ENCODE measurements at regions not wholly inside any gene's neighbourhood (a gene's known extent, or its start where the extent isn't known, plus 50 kb on each side); places are given as distances from the start of the nearest gene placed in this dataset.

DNA sequence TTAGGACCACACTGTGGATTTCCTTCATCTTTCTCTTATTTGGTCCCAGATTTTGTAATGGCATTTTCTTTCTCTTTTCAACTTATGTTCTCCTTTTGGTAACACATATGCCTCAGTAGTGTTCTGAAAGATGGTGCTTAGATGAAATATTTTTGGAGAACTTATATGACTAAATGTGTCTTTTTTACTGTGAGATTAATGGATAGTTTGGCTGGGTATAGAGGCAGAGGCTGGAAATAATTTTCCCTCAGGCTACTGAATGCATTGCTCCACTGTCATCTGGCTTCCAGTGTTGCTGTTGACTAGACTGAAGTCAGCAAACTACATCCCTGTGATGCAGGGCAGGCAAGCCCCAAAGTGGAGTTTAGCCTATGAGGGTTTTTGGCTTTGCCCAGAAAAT lies 450.9 kb downstream of the DMAC1 start:
- Mint-ChIP-seq H3K4me3 (no peak overlapping the region), H3K36me3 (no peaks in the 10 kb centered on the region), H3K4me1 (no peaks in the 10 kb centered on the region), H3K27ac (no peak overlapping the region), H3K27me3 (ENCODE audit: low read depth in 2 of 2) (peaks cover 7 to 17% of the 10 kb centered on the region in 2 donors), H3K9me3 (peaks cover 0 to 2% of the 10 kb centered on the region in 2 donors)
- no peak overlapping the region for H3K4me3 ChIP-seq (ENCODE audit: low read length)
- intact Hi-C loops (cut with micrococcal nuclease), result no loop called here
- no peak overlapping the region for H3K27ac ChIP-seq (ENCODE audit: low read length)
- no peaks in the 10 kb centered on the region for H3K4me1 ChIP-seq (ENCODE audit: control insufficient read depth, insufficient read depth, low read length)
- no peaks in the 10 kb centered on the region for H3K9me3 ChIP-seq (ENCODE audit: control insufficient read depth, insufficient read depth, low read length)
- no peaks in the 10 kb centered on the region for H3K27me3 ChIP-seq (ENCODE audit: control insufficient read depth, insufficient read depth, low read length)
- no peak for DNase-seq
- H3K36me3 ChIP-seq (ENCODE audit: control insufficient read depth, insufficient read depth, low read length), result no peaks in the 10 kb centered on the region
- TF ChIP-seq, protein P1, sequence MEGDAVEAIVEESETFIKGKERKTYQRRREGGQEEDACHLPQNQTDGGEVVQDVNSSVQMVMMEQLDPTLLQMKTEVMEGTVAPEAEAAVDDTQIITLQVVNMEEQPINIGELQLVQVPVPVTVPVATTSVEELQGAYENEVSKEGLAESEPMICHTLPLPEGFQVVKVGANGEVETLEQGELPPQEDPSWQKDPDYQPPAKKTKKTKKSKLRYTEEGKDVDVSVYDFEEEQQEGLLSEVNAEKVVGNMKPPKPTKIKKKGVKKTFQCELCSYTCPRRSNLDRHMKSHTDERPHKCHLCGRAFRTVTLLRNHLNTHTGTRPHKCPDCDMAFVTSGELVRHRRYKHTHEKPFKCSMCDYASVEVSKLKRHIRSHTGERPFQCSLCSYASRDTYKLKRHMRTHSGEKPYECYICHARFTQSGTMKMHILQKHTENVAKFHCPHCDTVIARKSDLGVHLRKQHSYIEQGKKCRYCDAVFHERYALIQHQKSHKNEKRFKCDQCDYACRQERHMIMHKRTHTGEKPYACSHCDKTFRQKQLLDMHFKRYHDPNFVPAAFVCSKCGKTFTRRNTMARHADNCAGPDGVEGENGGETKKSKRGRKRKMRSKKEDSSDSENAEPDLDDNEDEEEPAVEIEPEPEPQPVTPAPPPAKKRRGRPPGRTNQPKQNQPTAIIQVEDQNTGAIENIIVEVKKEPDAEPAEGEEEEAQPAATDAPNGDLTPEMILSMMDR (IDR thresholded peaks at IDR 0.05), result no peak
- no peak for ATAC-seq

DNA sequence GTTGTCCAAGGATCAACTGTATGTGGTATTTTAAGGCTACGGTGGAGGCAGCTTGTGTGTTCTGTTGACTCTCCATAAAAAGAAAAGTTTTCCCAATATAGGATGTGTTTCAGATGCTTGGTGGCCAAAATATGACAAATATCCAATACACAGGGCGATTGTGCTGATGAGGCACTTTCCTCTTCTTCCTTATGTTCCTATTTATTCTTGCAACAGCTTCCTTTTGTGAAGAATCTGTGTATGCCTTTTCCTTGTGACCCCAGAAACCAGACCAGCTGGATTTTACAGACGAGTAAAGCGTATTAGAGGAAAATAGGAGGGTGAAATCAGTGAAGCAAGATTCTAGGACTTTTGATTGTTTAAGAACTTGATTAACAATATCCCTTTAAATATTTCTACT lies 452.0 kb downstream of the DMAC1 start:
- Histone ChIP-seq H3K4me1 (ENCODE audit: control insufficient read depth, insufficient read depth, low read length) (no peaks in the 10 kb centered on the region), H3K36me3 (ENCODE audit: control insufficient read depth, insufficient read depth, low read length) (no peaks in the 10 kb centered on the region), H3K27ac (ENCODE audit: low read length) (no peak overlapping the region), H3K4me3 (ENCODE audit: low read length) (no peak overlapping the region), H3K9me3 (ENCODE audit: control insufficient read depth, insufficient read depth, low read length) (no peaks in the 10 kb centered on the region), H3K27me3 (ENCODE audit: control insufficient read depth, insufficient read depth, low read length) (no peaks in the 10 kb centered on the region)
- Mint-ChIP-seq H3K27me3 (ENCODE audit: low read depth in 2 of 2) (peaks cover 7 to 17% of the 10 kb centered on the region in 2 donors), H3K4me3 (no peak overlapping the region), H3K9me3 (peaks cover 0 to 2% of the 10 kb centered on the region in 2 donors), H3K27ac (no peak overlapping the region), H3K36me3 (no peaks in the 10 kb centered on the region), H3K4me1 (no peaks in the 10 kb centered on the region)
- ATAC-seq, result no peak
- intact Hi-C loops (cut with micrococcal nuclease), result no loop called here
- 50% methylated on average over 1 of the region's 4 CpGs for WGBS (ENCODE audit: insufficient coverage)
- TF ChIP-seq, protein P1 (IDR thresholded peaks at IDR 0.05), result no peak
- DNase-seq, result no peak

DNA sequence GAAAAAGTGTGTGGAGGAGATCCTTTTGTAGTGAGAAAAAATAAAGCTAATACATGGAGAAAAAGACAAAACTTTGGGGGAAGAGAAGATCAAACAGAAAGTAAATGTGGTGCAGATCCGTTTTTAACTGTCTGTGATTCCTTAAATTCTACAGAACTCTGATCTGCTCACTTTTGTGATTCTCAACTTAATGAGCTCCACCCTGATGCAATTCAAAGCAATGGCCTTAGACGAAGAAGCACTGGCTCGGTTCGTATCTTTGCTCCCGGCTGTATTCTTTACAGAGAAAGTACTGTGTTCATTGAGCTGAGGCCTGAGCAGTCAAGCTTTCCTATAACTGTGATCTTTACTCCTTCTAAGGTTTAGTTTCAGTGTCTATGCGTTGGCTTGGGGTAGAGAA lies 453.4 kb downstream of the DMAC1 start:
- Mint-ChIP-seq H3K9me3 (peaks cover 0 to 2% of the 10 kb centered on the region in 2 donors), H3K4me1 (no peaks in the 10 kb centered on the region), H3K27ac (no peak overlapping the region), H3K4me3 (no peak overlapping the region), H3K27me3 (ENCODE audit: low read depth in 2 of 2) (peaks cover 7 to 18% of the 10 kb centered on the region in 2 donors), H3K36me3 (no peaks in the 10 kb centered on the region)
- H3K4me3 ChIP-seq (ENCODE audit: low read length), result no peak overlapping the region
- H3K27ac ChIP-seq (ENCODE audit: low read length), result no peak overlapping the region
- DNase-seq (no peak), ATAC-seq (no peak)
- TF ChIP-seq, protein P1 (IDR thresholded peaks at IDR 0.05), result no peak
- intact Hi-C loops (cut with micrococcal nuclease), result no loop called here
- 84% methylated on average over 5 of the region's 6 CpGs for WGBS (ENCODE audit: insufficient coverage)
- H3K4me1 ChIP-seq (ENCODE audit: control insufficient read depth, insufficient read depth, low read length), result no peaks in the 10 kb centered on the region
- no peaks in the 10 kb centered on the region for H3K36me3 ChIP-seq (ENCODE audit: control insufficient read depth, insufficient read depth, low read length)
- no peaks in the 10 kb centered on the region for H3K9me3 ChIP-seq (ENCODE audit: control insufficient read depth, insufficient read depth, low read length)
- H3K27me3 ChIP-seq (ENCODE audit: control insufficient read depth, insufficient read depth, low read length), result no peaks in the 10 kb centered on the region

GRCh38 chr9:7342736-7343135 lies 456.8 kb downstream of the DMAC1 start:
- no peaks in the 10 kb centered on the region for H3K27me3 ChIP-seq (ENCODE audit: control insufficient read depth, insufficient read depth, low read length)
- H3K9me3 ChIP-seq (ENCODE audit: control insufficient read depth, insufficient read depth, low read length), result no peaks in the 10 kb centered on the region
- H3K4me1 Mint-ChIP-seq, result no peaks in the 10 kb centered on the region
- H3K36me3 Mint-ChIP-seq, result no peaks in the 10 kb centered on the region
- TF ChIP-seq, protein P1 (IDR thresholded peaks at IDR 0.05), result no peak
- WGBS (ENCODE audit: insufficient coverage), result 64% methylated on average over 4 of the region's 5 CpGs
- DNase-seq, result no peak
- H3K27ac ChIP-seq (ENCODE audit: low read length), result no peak overlapping the region
- no peaks in the 10 kb centered on the region for H3K4me1 ChIP-seq (ENCODE audit: control insufficient read depth, insufficient read depth, low read length)
- H3K4me3 Mint-ChIP-seq, result no peak overlapping the region
- H3K27ac Mint-ChIP-seq, result no peak overlapping the region
- peaks cover 0 to 14% of the 10 kb centered on the region in 2 donors for H3K27me3 Mint-ChIP-seq (ENCODE audit: low read depth in 2 of 2)
- H3K4me3 ChIP-seq (ENCODE audit: low read length), result no peak overlapping the region
- no peaks in the 10 kb centered on the region for H3K9me3 Mint-ChIP-seq
- no peak for ATAC-seq
- intact Hi-C loops (cut with micrococcal nuclease), result loop anchor here (5.0 kb wide), 1 partner anchor 35 kb away; no protein-coding TSS in a partner anchor
- no peaks in the 10 kb centered on the region for H3K36me3 ChIP-seq (ENCODE audit: control insufficient read depth, insufficient read depth, low read length)
